OCI-LY7 (cell line): ENCODE measurements at regions not wholly inside any gene's neighbourhood (a gene's known extent, or its start where the extent isn't known, plus 50 kb on each side); places are given as distances from the start of the nearest gene placed in this dataset.

Experiments used
- BruUV-seq: library from RNA; stranded (reverse); fragments of 400-500 nt; replicated peaks from 2 replicates; lab custom pipeline; 2021; lab: Mats Ljungman, UMichigan
- CTCF ChIA-PET: fragments of 300-600 bp; sonication (Branson Sonifier 250); formaldehyde crosslinking; loops from one replicate; lab custom pipeline; 2022; ENCODE audit warnings: antibody characterized with exemption; ENCODE audit not compliant: unreplicated experiment; lab: Charles Lee
- POLR2A ChIA-PET: fragments of 300-600 bp; sonication (Branson Sonifier 250); formaldehyde crosslinking; loops from one replicate; lab custom pipeline; 2022; ENCODE audit warnings: antibody characterized with exemption; lab: Charles Lee
- DNase-seq: peaks from one replicate; pipeline ENCODE4 v3.0.0-alpha.2; 2015; ENCODE audit warnings: low spot score
- H2AFZ ChIP-seq: fragments of 200-600 bp; sonication (generic), shearing (Covaris generic); 2 replicates; pipeline ENCODE4 v1.6.1; 2014; ENCODE audit warnings: mild to moderate bottlenecking, antibody characterized with exemption, low read length, moderate library complexity
- H3K27ac ChIP-seq: fragments of 200-600 bp; sonication (generic); 2 replicates; pipeline ENCODE4 v1.5.1; 2014; ENCODE audit warnings: mixed run types, low read depth, mild to moderate bottlenecking, moderate library complexity, low read length, inconsistent platforms; ENCODE audit not compliant: poor library complexity, severe bottlenecking
- H3K36me3 ChIP-seq: fragments of 200-600 bp; sonication (generic); 2 replicates; pipeline ENCODE4 v1.6.1; 2014; ENCODE audit warnings: mild to moderate bottlenecking, antibody characterized with exemption, low read length, moderate library complexity, mixed read lengths; ENCODE audit not compliant: insufficient read depth
- H3K4me1 ChIP-seq: fragments of 200-600 bp; sonication (generic); 2 replicates; pipeline ENCODE4 v1.5.1; 2014; ENCODE audit warnings: mild to moderate bottlenecking, low read length; ENCODE audit not compliant: insufficient read depth, poor library complexity, severe bottlenecking
- H3K4me2 ChIP-seq: fragments of 200-600 bp; sonication (generic); 2 replicates; pipeline ENCODE4 v1.6.1; 2014; ENCODE audit warnings: mild to moderate bottlenecking, low read length
- H3K4me3 ChIP-seq: fragments of 200-600 bp; sonication (generic); 2 replicates; pipeline ENCODE4 v1.5.1; 2014; ENCODE audit warnings: mild to moderate bottlenecking, low read depth, low read length; ENCODE audit not compliant: poor library complexity, severe bottlenecking
- H3K79me2 ChIP-seq: fragments of 200-600 bp; sonication (generic); 2 replicates; pipeline ENCODE4 v1.6.1; 2016; ENCODE audit warnings: low read depth, mild to moderate bottlenecking, low read length, moderate library complexity, mixed read lengths; ENCODE audit not compliant: insufficient read depth
- H3K9me2 ChIP-seq: fragments of 200-600 bp; sonication (generic); 2 replicates; pipeline ENCODE4 v1.6.1; 2016; ENCODE audit warnings: mild to moderate bottlenecking, low read length, mixed read lengths; ENCODE audit not compliant: insufficient read depth
- H3K9me3 ChIP-seq: fragments of 200-600 bp; sonication (generic); 2 replicates; pipeline ENCODE4 v1.6.1; 2014; ENCODE audit warnings: mild to moderate bottlenecking, mixed run types, low read length, mixed read lengths
- H4K20me1 ChIP-seq: fragments of 200-600 bp; sonication (generic); 2 replicates; pipeline ENCODE4 v1.6.1; 2014; ENCODE audit warnings: mild to moderate bottlenecking, antibody characterized with exemption, low read length, moderate library complexity, mixed read lengths; ENCODE audit not compliant: insufficient read depth
- EZH2phosphoT487 ChIP-seq: fragments of 200-600 bp; sonication (generic); IDR thresholded peaks from 2 replicates; pipeline ENCODE4 v1.6.1; 2018; ENCODE audit warnings: low read depth, borderline replicate concordance, mild to moderate bottlenecking, mixed run types, antibody characterized with exemption, low read length, moderate library complexity, mixed read lengths
- intact Hi-C: fragments of 100-400 bp; cut with micrococcal nuclease; formaldehyde crosslinking; loops from one replicate; pipeline ENCODE4 v1.10.0; 2022; ENCODE audit not compliant: unreplicated experiment
- TF ChIP-seq, protein P1 (sequence below): fragments of 200-600 bp; sonication (generic); conservative IDR thresholded peaks from 2 replicates; pipeline ENCODE4 v1.5.1; 2014; ENCODE audit warnings: mild to moderate bottlenecking, antibody characterized with exemption, low read length, moderate library complexity, mixed read lengths

DNA sequence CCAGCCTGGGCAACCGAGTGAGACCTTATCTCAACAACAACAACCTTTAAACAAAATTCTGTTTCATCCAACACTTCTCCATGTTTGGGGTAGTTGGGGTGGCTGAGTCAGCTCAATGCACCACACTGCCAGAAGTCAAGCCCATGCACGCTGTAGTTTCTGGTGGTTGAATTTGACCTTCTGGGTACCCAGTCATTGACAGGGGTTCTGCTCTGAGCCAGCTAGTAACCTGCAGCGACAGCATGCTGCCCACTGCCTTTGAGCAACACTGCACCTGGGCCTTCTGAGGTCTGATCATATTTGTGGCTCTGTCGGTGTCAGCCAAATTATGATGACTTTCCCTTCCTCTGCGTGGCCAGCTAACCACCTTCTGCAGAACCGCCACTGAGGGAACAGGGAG is 84.6 kb upstream of the ZNF438 start:
- no TSS peak for BruUV-seq
- Histone ChIP-seq H3K9me3 (no peaks in the 10 kb centered on the region), H3K4me1 (no peaks in the 10 kb centered on the region), H3K27ac (no peak overlapping the region), H3K4me3 (no peak overlapping the region), H4K20me1 (no peaks in the 10 kb centered on the region), H3K4me2 (no peak overlapping the region), H3K36me3 (no peaks in the 10 kb centered on the region), H3K9me2 (no peaks in the 10 kb centered on the region), H3K79me2 (no peaks in the 10 kb centered on the region), H2AFZ (no peak overlapping the region)
- no peak for DNase-seq
- intact Hi-C loops, result no loop called here
- CTCF ChIA-PET, result no interaction called here
- POLR2A ChIA-PET, result no interaction called here
- TF ChIP-seq, protein P1, sequence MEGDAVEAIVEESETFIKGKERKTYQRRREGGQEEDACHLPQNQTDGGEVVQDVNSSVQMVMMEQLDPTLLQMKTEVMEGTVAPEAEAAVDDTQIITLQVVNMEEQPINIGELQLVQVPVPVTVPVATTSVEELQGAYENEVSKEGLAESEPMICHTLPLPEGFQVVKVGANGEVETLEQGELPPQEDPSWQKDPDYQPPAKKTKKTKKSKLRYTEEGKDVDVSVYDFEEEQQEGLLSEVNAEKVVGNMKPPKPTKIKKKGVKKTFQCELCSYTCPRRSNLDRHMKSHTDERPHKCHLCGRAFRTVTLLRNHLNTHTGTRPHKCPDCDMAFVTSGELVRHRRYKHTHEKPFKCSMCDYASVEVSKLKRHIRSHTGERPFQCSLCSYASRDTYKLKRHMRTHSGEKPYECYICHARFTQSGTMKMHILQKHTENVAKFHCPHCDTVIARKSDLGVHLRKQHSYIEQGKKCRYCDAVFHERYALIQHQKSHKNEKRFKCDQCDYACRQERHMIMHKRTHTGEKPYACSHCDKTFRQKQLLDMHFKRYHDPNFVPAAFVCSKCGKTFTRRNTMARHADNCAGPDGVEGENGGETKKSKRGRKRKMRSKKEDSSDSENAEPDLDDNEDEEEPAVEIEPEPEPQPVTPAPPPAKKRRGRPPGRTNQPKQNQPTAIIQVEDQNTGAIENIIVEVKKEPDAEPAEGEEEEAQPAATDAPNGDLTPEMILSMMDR, result no peak
- no peak for TF ChIP-seq EZH2phosphoT487

DNA sequence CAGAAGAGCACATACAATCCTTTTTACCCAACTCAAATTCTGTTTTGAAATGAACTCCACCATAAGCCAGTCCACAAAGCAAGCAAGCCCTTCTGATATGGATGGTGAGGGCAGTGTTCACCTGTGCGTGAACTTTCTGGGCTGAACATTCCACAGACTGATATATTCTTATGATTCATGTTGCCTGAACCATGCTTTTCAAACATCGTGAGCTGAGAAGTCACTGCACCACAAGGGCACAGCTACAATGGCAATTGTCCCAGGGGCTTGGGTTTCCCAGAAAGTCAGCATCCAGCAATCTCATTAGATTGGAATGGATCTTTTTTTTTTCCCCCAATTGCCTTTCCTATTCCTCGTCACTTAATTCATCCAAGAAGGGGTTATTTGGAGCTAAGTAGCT is 86.9 kb upstream of the ZNF438 start:
- Histone ChIP-seq H2AFZ (no peak overlapping the region), H3K36me3 (no peaks in the 10 kb centered on the region), H3K4me2 (no peak overlapping the region), H3K27ac (no peak overlapping the region), H4K20me1 (no peaks in the 10 kb centered on the region), H3K79me2 (no peaks in the 10 kb centered on the region), H3K9me3 (no peaks in the 10 kb centered on the region), H3K9me2 (no peaks in the 10 kb centered on the region), H3K4me1 (no peaks in the 10 kb centered on the region), H3K4me3 (no peak overlapping the region)
- no TSS peak for BruUV-seq
- DNase-seq, result no peak
- ChIA-PET POLR2A (no interaction called here), CTCF (no interaction called here)
- intact Hi-C loops, result no loop called here
- TF ChIP-seq EZH2phosphoT487, result no peak
- TF ChIP-seq, protein P1, result no peak

DNA sequence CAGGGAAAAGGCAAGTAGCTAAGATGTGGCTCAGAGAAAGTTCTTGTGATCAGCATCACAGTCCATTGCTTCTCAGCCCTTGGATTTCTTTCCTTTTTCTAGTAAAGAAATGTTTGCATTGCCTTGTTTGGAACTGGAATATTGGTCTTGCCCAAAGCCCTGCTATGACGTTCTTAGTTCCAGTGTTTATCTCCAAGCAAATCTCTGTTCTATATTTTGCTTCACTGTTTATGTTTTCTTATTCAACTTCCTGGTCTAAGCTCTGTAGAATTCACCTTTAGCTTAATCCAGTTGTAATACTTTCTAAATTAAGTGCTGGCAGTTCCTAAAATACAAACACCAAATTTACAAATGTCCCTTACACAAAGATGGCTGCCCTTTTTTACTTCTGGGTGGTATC is 88.7 kb upstream of the ZNF438 start:
- no TSS peak for BruUV-seq
- POLR2A ChIA-PET, result interaction anchor here (0.8 kb wide), 1 partner anchor 433 kb away, joined by 4 read pairs; no protein-coding TSS in a partner anchor
- intact Hi-C loops, result no loop called here

More for the DNA sequence above, 88.7 kb upstream of the ZNF438 start:
- CTCF ChIA-PET, result no interaction called here
- no peak for DNase-seq
- no peaks in the 10 kb centered on the region for H3K36me3 ChIP-seq
- TF ChIP-seq, protein P1, result no peak
- TF ChIP-seq EZH2phosphoT487, result no peak
- no peaks in the 10 kb centered on the region for H3K9me3 ChIP-seq
- H3K79me2 ChIP-seq, result no peaks in the 10 kb centered on the region
- H3K4me3 ChIP-seq, result no peak overlapping the region
- no peak overlapping the region for H2AFZ ChIP-seq
- no peaks in the 10 kb centered on the region for H4K20me1 ChIP-seq
- no peak overlapping the region for H3K27ac ChIP-seq
- H3K4me1 ChIP-seq, result no peaks in the 10 kb centered on the region
- no peak overlapping the region for H3K4me2 ChIP-seq
- H3K9me2 ChIP-seq, result peaks cover under 1% of the 10 kb centered on the region; the same call in 1 of the 2 replicates
